Fibroblast of lung (primary cell): ENCODE measurements at regions not wholly inside any gene's neighbourhood (a gene's known extent, or its start where the extent isn't known, plus 50 kb on each side); places are given as distances from the start of the nearest gene placed in this dataset.

Source experiments
- EZH2 ChIP-seq: IDR thresholded peaks from 2 replicates; pipeline ENCODE4 v1.5.1; 2012; ENCODE audit warnings: low read length, control low read depth, mild to moderate bottlenecking; ENCODE audit errors: missing control alignments
- TF ChIP-seq, protein P1 (sequence below), 2 donors: IDR thresholded peaks in 1 of 2; conservative IDR thresholded peaks in 1 of 2; 1 replicate in 1 of 2; 2 replicates in 1 of 2; pipeline ENCODE4 v1.5.1; 2011 to 2012; ENCODE audit warnings: low read length in 2 of 2, control low read depth in 1 of 2, inconsistent platforms in 1 of 2, low read depth in 1 of 2, mild to moderate bottlenecking in 1 of 2

DNA sequence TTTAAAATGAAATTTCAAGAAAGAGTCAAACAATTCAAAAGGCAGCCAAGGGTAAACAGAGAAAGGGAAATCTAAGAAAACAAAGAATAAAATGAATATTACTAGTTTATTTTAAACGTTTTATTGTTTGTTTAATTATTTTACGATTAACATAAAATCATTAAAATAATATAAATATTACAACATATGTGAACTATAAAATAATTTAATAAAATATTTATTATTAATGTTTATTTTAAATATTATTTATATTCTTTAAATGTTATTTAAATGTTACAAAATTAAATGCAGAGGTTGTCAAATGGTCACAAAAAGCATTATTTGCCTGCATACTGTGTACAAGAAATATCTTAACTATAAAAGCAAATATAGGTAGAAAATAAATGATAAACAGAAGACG is 786.7 kb upstream of the GHITM start:
- TF ChIP-seq, protein P1, sequence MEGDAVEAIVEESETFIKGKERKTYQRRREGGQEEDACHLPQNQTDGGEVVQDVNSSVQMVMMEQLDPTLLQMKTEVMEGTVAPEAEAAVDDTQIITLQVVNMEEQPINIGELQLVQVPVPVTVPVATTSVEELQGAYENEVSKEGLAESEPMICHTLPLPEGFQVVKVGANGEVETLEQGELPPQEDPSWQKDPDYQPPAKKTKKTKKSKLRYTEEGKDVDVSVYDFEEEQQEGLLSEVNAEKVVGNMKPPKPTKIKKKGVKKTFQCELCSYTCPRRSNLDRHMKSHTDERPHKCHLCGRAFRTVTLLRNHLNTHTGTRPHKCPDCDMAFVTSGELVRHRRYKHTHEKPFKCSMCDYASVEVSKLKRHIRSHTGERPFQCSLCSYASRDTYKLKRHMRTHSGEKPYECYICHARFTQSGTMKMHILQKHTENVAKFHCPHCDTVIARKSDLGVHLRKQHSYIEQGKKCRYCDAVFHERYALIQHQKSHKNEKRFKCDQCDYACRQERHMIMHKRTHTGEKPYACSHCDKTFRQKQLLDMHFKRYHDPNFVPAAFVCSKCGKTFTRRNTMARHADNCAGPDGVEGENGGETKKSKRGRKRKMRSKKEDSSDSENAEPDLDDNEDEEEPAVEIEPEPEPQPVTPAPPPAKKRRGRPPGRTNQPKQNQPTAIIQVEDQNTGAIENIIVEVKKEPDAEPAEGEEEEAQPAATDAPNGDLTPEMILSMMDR (conservative IDR thresholded peaks at IDR 0.05 in 1 of 2, IDR thresholded peaks at IDR 0.05 in 1 of 2; ENCODE audit: low read depth in 1 of 2, low read length in 2 of 2) = no peak
- no peak for TF ChIP-seq EZH2
